ENCODE measurements at regions not wholly inside any gene's neighbourhood (a gene's known extent, or its start where the extent isn't known, plus 50 kb on each side); places are given as distances from the start of the nearest gene placed in this dataset.

DNA sequence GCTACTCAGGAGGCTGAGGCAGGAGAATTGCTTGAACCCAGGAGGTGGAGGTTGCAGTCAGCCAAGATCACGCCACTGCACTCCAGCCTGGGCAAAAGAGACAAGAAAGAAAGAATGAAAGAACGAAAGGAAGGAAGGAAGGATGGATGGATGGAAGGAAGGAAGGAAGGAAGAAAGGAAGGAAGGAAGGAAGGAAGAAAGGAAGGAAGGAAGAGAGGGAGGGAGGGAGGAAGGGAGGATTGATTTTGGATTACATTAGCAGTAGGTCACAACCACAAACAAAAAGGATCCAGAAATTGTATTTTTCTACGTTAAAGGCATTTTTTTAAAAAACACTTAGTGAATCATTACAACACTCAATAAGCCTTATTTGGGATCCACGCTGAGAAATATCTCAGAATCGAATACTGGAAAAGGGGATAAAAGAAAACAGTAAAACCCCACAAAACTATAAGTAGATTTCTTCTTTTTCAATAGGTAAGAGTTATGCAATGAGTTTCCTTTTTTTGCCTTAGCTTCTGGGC, 136.9 kb upstream of the FREM1 start:
- intact Hi-C loops (cut with micrococcal nuclease), result no loop called here
- CTCF ChIA-PET, result no interaction called here
- TF ChIP-seq, protein P1, sequence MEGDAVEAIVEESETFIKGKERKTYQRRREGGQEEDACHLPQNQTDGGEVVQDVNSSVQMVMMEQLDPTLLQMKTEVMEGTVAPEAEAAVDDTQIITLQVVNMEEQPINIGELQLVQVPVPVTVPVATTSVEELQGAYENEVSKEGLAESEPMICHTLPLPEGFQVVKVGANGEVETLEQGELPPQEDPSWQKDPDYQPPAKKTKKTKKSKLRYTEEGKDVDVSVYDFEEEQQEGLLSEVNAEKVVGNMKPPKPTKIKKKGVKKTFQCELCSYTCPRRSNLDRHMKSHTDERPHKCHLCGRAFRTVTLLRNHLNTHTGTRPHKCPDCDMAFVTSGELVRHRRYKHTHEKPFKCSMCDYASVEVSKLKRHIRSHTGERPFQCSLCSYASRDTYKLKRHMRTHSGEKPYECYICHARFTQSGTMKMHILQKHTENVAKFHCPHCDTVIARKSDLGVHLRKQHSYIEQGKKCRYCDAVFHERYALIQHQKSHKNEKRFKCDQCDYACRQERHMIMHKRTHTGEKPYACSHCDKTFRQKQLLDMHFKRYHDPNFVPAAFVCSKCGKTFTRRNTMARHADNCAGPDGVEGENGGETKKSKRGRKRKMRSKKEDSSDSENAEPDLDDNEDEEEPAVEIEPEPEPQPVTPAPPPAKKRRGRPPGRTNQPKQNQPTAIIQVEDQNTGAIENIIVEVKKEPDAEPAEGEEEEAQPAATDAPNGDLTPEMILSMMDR (IDR thresholded peaks at IDR 0.05), result no peak
- POLR2A ChIA-PET, result no interaction called here
- ATAC-seq (ENCODE audit: low read depth) (no peak), DNase-seq (no peak)
- no peaks in the 10 kb centered on the region for H3K4me1 Mint-ChIP-seq
- H3K27me3 Mint-ChIP-seq, result no peaks in the 10 kb centered on the region
- no peaks in the 10 kb centered on the region for H3K9me3 Mint-ChIP-seq
- H3K27ac Mint-ChIP-seq, result no peak overlapping the region
- no peak overlapping the region for H3K4me3 Mint-ChIP-seq
- H3K36me3 Mint-ChIP-seq (ENCODE audit: low read depth), result no peaks in the 10 kb centered on the region

DNA sequence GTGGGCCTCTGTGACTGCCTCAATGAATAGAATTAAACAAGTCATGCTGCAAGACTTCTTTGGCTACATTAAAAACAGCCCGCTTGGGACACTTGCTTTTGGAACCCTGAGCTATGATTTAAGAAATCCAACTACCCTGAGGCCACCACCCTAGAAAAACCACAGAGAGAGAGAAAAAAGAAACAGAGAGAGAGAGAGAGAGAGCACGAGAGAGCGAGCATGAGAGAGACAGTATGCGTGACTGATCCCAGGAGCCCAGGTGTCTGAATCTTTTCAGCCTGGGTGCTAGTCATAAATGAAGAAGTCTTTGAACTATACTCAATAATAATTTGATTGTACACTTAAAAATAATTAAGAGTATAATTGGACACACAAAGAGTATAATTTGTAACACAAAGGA, 123.1 kb upstream of the FREM1 start:
- H3K27ac Mint-ChIP-seq, result no peak overlapping the region
- no peak for ATAC-seq (ENCODE audit: low read depth)
- no peak for DNase-seq
- ChIA-PET CTCF (no interaction called here), POLR2A (no interaction called here)
- no peaks in the 10 kb centered on the region for H3K9me3 Mint-ChIP-seq
- H3K36me3 Mint-ChIP-seq (ENCODE audit: low read depth), result no peaks in the 10 kb centered on the region
- intact Hi-C loops (cut with micrococcal nuclease), result no loop called here
- no peaks in the 10 kb centered on the region for H3K4me1 Mint-ChIP-seq
- TF ChIP-seq, protein P1 (IDR thresholded peaks at IDR 0.05), result no peak
- H3K27me3 Mint-ChIP-seq, result no peaks in the 10 kb centered on the region
- H3K4me3 Mint-ChIP-seq, result no peak overlapping the region

DNA sequence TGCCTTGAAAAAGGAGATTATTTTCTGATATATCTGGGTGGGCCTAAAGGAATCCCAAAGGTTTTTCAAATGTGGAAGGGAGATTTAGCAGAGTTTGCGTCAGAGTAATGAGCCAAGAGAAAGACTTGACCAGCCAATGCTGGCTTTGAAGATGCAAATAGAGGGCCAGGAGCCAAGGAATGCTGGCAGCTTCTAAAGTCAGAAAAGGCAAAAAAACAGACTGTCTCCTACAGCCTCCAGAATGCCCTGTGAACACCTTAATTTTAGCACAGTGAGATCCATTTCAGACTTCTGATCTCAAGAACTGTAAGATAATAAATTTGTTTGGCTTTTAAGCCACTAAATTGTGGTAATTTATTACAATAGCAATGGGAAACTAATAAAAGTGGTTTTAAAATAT, 122.6 kb upstream of the FREM1 start:
- CTCF ChIA-PET, result no interaction called here
- H3K4me1 Mint-ChIP-seq, result no peaks in the 10 kb centered on the region
- POLR2A ChIA-PET, result no interaction called here
- H3K27ac Mint-ChIP-seq, result no peak overlapping the region
- DNase-seq (no peak), ATAC-seq (ENCODE audit: low read depth) (no peak)
- H3K36me3 Mint-ChIP-seq (ENCODE audit: low read depth), result no peaks in the 10 kb centered on the region
- H3K9me3 Mint-ChIP-seq, result no peaks in the 10 kb centered on the region
- H3K27me3 Mint-ChIP-seq, result no peaks in the 10 kb centered on the region
- intact Hi-C loops (cut with micrococcal nuclease), result no loop called here
- H3K4me3 Mint-ChIP-seq, result no peak overlapping the region
- TF ChIP-seq, protein P1 (IDR thresholded peaks at IDR 0.05), result no peak

DNA sequence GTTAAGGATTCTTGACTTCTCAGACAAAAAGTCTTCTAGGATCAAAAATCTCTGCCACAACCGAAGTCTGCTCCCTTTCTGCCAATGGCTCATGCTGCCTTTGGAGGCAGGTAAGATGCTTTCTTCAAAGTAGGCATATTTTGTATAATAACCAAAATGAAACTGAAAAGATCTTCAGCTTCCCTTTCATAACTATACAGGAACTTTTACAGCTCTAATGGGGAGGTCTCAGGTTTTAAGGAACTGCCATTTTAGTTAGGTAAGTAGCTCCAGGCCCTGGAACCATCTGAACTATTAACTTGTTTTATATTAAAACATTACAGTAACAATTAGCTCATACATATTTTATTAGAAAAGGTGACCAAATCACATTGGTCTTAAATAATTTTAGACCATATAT, 110.9 kb upstream of the FREM1 start:
- no peak for DNase-seq
- Mint-ChIP-seq H3K27me3 (no peaks in the 10 kb centered on the region), H3K9me3 (no peaks in the 10 kb centered on the region), H3K4me1 (no peaks in the 10 kb centered on the region), H3K27ac (no peak overlapping the region), H3K4me3 (no peak overlapping the region), H3K36me3 (ENCODE audit: low read depth) (no peaks in the 10 kb centered on the region)
- CTCF ChIA-PET, result no interaction called here
- POLR2A ChIA-PET, result no interaction called here
- intact Hi-C loops (cut with micrococcal nuclease), result no loop called here
- ATAC-seq (ENCODE audit: low read depth), result no peak
- TF ChIP-seq, protein P1 (IDR thresholded peaks at IDR 0.05), result no peak

DNA sequence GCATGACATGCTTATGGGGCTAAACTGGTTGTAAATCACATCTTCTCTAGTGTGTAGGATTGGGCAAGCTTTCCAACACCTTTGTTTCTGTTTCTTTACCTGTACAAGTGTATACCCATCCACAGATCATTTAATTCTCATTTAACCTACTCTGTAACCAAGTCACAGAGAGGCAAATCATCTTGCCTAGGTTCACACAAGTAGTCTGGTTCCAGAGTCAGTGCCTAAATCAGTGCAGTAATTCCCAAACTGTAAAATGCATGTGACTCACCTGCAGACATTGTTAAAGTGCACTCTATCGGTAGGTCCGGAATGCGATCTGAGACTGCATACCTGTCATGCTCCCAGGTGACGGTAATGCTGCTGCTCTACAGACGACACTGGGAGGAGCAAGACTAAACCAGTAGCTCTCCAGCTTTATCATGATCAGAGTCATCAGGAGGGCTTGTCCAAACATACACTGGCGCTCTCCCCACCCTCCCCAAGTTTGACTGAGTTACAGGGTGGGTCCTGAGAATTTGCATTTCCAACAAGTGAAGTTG, 107.9 kb upstream of the FREM1 start:
- Mint-ChIP-seq H3K27me3 (peaks cover 1% of the 10 kb centered on the region), H3K4me1 (no peaks in the 10 kb centered on the region), H3K4me3 (no peak overlapping the region), H3K9me3 (no peaks in the 10 kb centered on the region), H3K36me3 (ENCODE audit: low read depth) (no peaks in the 10 kb centered on the region), H3K27ac (no peak overlapping the region)
- intact Hi-C loops (cut with micrococcal nuclease), result no loop called here
- CTCF ChIA-PET, result no interaction called here
- DNase-seq (no peak), ATAC-seq (ENCODE audit: low read depth) (no peak)
- POLR2A ChIA-PET, result no interaction called here
- TF ChIP-seq, protein P1 (IDR thresholded peaks at IDR 0.05), result no peak

All from activated B cell treated with CpG ODN at 0.5 μM for 24 hours (primary cell).